ENCODE measurements at regions not wholly inside any gene's neighbourhood (a gene's known extent, or its start where the extent isn't known, plus 50 kb on each side); places are given as distances from the start of the nearest gene placed in this dataset.
"Not testable (repeated sequence)": the region's sequence is repeated elsewhere in the genome, so short reads cannot be mapped to it uniquely, and the experiment has no call there.

DNA sequence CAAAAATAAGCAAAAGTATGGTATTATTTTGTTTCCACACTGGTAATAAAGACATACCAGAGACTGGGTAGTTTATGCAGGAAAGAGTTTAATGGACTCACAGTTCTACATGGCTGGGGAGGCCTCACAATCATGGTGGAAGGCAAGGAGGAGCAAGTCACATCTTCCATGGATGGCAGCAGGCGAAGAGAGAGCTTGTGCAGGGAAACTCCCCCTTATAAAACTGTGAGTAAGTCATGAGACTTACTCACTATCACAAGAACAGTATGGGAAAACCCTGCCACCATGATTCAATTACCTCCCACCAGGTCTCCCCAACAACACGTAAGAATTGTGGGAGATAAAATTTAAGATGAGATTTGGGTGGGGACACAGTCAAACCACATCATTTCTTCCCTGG, 1283.2 kb upstream of the TMEM132C start:
- ATAC-seq; intact Hi-C loops (cut with micrococcal nuclease); DNase-seq: not testable (repeated sequence)

DNA sequence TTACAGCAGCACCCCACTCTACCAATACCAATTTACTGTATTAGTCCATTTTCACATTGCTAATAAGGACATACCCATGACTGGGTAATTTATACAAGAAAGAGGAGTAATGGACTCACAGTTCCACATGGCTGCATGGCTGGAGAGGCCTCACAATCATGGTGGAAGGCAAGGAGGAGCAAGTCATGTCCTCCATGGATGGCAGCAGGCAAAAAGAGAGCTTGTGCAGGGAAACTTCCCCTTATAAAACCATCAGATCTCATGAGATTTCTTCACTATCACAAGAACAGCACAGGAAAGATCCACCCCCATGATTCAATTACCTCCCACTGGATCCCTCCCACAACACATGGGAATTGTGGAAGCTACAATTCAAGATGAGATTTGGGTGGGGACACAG, 1281.3 kb upstream of the TMEM132C start:
- DNase-seq; ATAC-seq; intact Hi-C loops (cut with micrococcal nuclease): not testable (repeated sequence)

DNA sequence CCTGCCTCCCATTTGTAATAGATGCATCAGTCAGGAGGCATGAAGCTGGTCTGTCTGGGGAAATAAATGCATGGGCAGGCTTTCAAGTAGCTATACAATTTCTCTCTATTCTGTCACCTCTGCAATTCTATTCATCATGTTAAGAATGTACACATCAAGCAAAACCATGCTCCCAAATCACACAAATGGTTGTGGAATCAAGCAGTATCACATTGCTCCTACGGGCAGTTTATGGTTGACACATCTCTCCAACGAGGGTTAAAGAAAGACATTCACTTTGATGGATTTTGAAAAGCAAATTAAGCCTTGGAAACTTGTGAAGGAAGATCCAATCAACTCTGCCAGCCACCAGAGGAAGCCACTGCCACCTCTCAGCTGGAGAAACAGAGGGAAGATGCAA, 1277.4 kb upstream of the TMEM132C start:
- intact Hi-C loops (cut with micrococcal nuclease), result no loop called here
- ATAC-seq, result no peak

DNA sequence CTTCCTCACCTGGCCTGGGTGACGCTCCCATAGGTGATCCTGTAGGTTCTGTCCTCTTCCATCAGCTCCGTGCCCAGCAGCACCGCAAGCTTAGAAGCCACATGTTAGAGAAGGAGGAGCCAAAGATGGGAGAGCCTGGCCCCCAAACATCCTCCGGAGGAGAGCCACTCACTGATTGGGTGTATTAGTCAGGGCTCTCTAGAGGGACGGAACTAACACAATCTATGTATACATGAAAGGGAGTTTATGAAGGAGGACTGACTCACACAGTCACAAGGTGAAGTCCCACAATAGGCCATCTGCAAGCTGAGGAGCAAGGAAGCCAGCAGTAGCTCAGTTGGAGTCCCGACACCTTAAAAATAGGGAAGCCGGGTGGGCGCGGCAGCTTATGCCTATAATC, 1273.1 kb upstream of the TMEM132C start:
- intact Hi-C loops (cut with micrococcal nuclease), result no loop called here
- DNase-seq (no peak), ATAC-seq (no peak)

More for the DNA sequence above, 1277.4 kb upstream of the TMEM132C start:
- DNase-seq, result no peak

DNA sequence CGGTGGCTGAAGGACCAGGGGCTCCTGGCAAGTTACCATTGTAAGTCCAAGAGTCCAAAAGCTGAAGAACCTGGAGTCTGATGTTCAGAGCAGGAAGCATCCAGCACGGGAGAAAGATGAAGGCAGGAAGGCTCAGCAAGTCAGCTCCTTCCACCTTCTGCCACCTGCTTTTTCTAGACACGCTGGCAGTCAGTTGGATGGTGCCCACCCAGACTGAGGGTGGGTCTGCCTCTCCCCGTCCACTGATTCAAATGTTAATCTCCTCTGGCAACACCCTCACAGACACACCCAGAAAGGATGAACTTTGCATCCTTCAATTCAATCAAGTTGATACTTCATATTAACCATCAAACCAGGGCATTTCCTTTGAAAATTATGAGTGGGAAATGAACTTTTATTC, 1272.4 kb upstream of the TMEM132C start:
- no peak for ATAC-seq
- intact Hi-C loops (cut with micrococcal nuclease), result no loop called here
- DNase-seq, result no peak

DNA sequence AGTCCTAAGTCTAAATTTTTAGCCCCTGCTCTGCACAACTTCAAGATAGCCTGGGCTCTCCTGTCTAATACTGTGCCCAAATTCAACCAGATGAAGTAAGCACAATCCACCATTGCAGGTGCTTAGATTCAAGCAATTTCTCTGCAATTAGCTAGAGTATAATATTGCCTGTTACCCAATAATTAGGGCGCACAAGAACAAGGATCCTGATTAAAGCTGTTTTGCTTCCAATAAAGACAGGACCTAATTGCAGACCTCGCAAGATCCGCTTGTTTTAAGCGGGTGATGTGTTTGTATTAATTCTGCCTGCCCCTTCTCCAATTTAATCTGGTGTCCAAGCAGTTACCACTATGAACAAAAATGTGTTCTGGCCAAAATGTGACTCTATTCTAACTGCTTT, 1268.9 kb upstream of the TMEM132C start:
- DNase-seq (no peak), ATAC-seq (no peak)
- intact Hi-C loops (cut with micrococcal nuclease), result no loop called here

DNA sequence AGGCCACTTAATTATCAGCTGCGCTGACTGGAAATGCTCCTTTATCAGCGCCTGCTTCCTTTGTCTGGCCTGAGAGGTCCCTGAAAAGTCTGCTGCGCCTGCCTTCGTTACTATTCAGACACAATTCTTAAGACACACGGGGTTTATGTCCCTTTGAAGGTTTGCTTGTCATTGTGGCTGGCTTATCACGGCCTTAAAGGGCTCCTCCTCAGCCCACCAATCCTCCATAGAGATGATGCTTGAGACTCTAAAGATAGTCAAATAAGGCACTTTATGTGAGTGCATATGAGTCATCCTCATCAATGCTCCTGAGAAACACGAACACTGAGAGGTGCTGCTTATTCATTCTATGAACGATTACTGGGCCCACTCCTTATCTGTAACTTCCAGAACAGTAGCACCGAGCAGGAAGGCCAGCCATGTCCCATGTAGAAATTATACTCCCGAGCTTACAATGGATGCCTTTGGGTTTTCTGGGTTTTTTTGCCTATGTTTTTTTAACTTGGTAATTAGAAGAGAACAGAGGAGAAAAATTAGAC, 1268.2 kb upstream of the TMEM132C start:
- intact Hi-C loops (cut with micrococcal nuclease), result no loop called here
- ATAC-seq (no peak), DNase-seq (no peak)

DNA sequence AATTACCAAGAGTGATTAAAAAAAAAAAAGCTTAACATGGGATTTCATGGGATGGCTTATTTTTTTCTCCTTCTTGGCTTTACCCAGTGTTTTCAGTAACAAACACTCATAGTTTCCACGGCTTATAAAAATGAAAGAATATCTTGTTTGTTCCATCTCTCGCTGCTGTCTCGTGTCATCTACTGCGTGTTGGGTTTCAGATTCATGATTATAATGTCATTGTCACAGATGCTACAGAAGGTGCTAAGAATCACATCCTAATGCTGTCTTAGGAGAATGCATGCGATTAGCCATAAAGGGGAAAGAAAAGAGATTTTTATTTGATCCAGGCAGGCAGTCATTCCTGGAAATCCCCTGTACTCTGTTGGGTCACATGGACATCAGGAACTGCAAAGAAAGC, 1267.6 kb upstream of the TMEM132C start:
- DNase-seq (no peak), ATAC-seq (no peak)
- intact Hi-C loops (cut with micrococcal nuclease), result no loop called here

DNA sequence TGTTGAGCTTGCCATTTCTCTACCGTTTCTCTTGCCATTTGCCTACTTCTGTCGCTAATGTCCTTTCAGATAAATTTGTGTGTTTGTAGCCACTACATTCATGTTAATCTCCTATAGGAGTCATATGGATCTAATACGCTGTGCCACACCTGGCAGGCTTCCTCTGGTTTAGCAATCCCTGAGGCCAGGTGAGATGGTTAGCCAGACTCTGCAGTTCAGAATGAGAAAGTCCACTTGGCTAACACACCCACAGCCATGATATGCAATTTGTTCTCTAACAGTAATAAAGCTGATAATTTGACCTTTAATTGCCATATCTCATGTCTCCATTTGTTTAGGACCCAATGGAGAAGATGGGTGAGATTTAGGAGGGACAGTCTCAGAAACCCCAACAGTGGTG, 1261.6 kb upstream of the TMEM132C start:
- intact Hi-C loops (cut with micrococcal nuclease), result no loop called here
- DNase-seq, result no peak
- ATAC-seq, result no peak

DNA sequence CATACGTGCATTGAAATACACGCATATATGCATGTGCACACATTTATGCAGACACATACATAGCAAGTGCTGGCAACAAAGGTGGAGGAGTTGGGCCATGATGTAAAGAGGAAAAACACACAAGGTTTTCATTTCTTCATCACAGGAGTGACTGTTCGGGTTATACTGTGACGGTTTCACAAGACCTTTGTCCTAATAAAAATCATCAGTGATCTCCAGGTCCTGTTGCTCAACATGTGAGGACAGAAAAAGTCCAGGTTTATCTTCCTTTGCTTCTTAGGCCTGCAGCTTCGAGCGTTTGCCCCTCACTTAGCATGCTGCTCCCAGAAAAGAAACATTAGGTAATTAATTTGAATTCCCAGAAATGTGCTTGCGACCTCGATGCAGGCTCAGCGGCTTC, 1260.0 kb upstream of the TMEM132C start:
- ATAC-seq, result no peak
- no peak for DNase-seq
- intact Hi-C loops (cut with micrococcal nuclease), result no loop called here

DNA sequence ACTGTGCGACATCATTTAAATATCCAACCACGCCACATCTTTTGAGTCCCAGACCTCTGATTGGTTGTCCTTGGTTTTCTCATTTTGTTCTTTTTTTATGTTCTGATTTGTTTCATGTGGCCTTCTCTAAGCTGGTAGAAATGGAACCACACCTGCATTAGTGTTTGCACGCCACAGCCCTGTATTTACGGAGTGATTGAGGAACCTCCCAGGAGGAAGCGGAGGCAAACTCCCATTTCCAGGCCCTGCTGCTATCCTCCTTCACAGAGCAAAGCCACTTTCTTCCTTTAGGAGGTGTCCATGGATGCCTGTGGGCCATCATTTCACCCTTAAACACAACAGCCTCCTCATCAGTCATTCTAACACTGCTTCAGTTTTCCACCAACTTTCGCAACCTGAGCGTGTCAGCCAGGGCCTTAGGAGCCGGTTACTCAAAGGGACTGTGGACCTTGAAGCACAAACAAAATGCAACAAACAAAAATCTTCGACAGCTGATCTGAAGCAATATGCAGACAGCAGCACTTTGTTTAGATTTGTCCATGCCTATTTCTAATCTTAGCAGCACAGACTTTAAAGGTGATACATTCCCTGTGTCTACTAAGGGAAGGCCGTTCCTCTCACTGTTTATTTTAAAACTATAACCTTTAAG, 1258.1 kb upstream of the TMEM132C start:
- intact Hi-C loops (cut with micrococcal nuclease), result no loop called here
- DNase-seq, result no peak
- no peak for ATAC-seq

DNA sequence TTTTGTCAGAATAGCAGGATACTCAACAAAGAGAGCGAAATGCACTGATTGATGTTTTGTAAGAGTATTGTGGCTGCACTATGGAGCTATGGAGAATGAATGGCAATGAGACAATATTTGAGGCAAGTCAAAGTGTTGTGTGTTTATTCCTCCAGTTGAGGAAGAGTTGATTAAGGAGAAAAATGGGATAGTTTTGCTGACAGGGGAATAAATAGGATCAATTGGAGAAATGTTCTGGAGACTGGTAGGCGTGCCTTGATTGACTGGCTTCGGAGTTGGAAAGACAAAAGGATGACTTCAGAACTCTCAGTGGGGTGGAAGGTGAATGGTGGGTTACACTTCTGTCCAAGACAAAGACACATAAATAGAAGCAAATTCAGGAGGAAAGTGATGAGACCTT, 1254.9 kb upstream of the TMEM132C start:
- intact Hi-C loops (cut with micrococcal nuclease), result no loop called here
- no peak for ATAC-seq
- DNase-seq, result no peak

DNA sequence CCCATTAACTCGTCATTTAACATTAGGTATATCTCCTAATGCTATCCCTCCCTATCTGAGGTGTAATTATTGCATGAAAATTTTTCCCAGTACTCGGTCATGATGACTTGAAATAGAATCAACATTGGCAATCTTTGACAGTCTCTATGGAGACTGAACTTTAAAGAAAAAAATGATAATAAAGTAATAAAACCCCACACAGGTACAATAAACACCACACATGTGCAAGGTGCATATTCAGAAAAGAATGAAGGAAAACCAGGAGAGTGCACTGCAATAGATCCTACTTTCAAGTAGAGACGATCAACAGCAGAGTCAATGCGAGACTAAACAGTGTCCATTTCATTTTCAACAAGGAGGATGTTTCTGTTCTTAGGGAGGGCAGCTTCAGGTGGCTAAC, 1253.8 kb upstream of the TMEM132C start:
- intact Hi-C loops (cut with micrococcal nuclease), result no loop called here
- DNase-seq (no peak), ATAC-seq (no peak)

DNA sequence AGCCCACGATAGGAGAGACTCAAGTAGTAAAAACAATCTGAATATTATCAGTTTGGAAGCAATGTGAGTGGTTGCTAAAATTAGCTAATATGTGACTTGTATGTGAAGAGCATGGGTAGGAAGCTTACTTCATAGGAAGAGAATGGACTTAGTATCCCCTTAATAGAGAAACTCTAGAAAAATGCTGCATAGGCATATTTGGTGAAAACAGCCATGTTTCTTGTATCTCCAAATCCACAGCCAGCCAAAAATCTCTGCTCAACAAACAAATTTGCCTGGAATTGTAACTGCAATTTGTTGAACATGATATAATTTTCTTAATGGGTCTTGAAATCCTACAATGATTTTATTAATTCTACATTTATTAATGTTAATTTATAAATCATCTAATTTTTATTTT, 1252.9 kb upstream of the TMEM132C start:
- intact Hi-C loops (cut with micrococcal nuclease), result no loop called here
- DNase-seq (no peak), ATAC-seq (no peak)

DNA sequence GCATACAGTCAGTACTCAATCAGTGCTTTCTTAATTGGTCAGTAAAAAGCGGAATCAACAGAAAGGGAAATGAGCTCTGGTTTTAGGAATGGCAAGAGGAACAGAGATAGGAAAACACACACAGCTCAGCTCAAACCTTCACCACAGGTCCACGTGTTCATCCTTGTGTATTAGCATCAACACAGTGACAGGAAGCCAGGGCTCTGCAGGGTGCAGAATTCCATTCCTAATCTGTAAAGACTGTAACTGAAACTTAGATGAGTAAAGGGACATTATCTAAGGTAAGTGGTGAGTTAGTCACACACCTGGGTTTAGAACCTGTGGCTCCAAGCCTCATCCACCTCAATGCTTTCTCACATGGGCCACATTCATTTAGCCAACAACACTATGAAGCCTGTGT, 1242.2 kb upstream of the TMEM132C start:
- ATAC-seq, result no peak
- DNase-seq, result no peak
- intact Hi-C loops (cut with micrococcal nuclease), result no loop called here

DNA sequence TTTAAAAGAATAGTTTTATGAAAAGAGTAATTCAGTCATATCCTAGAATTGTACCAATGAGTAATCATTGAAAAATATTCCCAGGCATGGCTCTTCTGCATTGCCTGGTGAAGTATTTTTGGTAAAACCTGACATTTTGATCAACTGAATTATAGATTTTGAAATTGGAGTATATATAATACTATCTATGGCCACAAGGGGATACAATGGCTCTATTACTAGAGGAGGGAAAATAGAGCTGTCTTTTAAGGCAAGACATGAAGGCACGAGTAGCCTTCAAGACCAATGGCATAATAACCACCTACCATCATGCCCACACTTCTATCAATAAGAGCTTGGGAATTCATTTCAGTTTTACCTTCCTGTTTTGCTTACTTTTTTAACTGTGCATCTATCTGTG, 1241.4 kb upstream of the TMEM132C start:
- ATAC-seq (no peak), DNase-seq (no peak)
- intact Hi-C loops (cut with micrococcal nuclease), result no loop called here

DNA sequence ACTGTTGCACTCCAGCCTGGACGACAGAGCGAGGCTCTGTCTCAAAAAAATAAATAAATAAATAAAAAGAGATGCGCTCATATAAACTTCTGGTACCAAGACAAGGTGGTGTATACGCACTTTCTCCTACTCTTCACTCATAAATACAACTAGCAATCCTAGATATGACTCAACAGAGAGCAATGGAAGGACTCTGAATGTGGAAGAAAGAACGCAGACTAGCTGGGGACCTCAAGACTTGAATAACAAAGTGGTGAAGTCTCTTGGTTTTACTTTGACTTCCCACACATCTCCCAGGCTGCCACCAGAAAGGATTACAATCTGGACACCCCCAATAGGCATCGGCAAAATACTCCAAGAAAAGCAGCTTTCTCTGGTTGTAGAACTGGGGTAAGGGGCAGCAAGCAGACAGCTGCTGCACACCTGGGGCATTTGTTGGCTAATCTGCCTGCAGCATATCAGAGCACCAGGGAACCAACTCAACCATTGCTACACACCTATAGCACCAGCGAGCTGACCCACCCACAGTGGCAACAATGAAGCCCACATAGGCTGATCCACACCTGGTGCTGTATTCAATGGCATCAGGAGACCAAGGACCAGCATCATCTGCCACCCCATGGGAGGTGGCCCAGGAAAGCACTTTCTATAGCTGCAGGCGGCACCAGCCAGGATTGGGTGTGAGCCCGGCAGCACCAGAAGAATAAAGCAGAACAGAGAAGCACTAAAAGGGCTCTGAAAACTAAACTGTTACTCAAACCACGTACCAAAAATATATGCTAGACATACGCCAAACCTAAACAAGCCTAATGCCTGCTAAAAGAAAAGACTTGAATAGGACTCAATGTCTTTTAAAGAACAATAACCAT, 1231.7 kb upstream of the TMEM132C start:
- intact Hi-C loops (cut with micrococcal nuclease), result no loop called here
- ATAC-seq (no peak), DNase-seq (no peak)

DNA sequence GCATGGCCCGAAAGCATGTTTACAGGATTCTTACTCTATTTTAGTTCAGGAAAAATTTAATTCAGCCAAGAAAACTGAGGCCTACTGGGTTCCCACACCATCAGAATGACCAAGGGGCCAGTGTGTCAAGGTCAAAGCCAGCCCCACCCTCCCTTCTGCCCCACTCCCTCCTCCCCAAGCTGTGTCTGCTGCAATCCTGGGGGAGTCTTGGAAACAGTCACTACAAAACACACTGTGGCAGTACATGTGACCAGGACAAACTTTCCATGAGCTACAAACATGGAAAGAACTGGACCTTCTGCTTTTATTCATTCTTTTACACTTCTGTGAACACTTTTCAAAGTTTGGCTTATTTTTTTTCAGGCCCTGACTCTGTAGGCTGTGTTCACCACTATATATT, 1228.8 kb upstream of the TMEM132C start:
- intact Hi-C loops (cut with micrococcal nuclease), result no loop called here
- DNase-seq, result no peak
- ATAC-seq, result no peak

DNA sequence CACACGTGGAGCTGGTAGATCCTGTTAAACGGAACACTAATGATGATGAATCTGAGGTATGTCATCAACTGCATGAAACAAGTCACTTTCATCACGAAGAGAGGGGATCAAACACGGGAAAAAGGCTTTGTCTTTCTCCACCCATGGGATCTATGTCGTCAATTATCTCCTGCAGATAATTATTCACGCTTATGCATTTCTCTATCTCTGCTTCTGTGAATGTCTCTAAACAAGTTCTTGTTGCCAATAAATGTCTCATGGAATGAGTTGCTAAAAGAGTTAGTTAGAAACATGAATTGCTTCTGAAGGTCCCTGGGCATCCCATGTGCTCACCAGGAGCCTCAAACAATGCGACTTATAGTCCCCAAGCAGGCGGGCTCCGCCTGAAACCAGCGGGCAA, 1228.2 kb upstream of the TMEM132C start:
- DNase-seq, result no peak
- intact Hi-C loops (cut with micrococcal nuclease), result no loop called here
- no peak for ATAC-seq

DNA sequence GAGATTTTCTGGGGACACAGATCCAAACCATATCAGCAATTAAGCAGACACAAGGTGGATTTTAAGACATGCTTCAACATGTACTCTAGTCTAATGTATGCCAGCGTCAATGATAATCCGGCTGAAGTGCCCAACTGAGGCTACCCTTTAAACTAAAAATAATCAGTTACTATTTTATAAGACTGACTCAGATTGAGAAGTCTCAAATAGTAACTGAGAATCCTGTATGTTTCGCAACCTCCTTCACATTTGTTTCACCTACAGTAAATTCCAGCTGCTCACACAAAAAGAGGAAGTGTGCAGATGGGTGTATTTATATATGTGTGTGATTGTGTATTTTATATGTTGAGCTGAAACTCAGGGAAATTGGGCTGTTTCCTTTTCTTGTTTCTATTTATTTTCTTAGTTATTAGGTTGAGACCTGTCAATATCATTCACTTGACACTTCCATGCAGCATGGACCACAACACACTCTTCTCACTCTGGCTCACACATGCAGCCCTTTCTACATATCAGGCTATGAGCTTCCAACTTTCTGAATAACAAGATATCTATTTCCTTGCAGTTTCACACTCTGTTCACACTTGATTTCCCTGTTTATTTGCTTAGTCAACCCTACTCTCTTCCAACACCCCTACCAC, 1224.9 kb upstream of the TMEM132C start:
- DNase-seq (no peak), ATAC-seq (no peak)
- intact Hi-C loops (cut with micrococcal nuclease), result no loop called here
